Thymus (tissue), 11 donors: ENCODE measurements at regions not wholly inside any gene's neighbourhood (a gene's known extent, or its start where the extent isn't known, plus 50 kb on each side); places are given as distances from the start of the nearest gene placed in this dataset.
A peak's percentile ranks its signal among the peaks of the same experiment; 100 is the strongest.

Experiments
- DNase-seq, 9 donors: peaks; one replicate each; pipeline ENCODE4 v3.0.0-alpha.2; 2013; ENCODE audit warnings: low spot score in 9 of 9, low read depth in 6 of 9, missing footprints in 1 of 9
- H3K27ac ChIP-seq, 2 donors: one replicate each; pipeline ENCODE4 v1.5.1; 2013; ENCODE audit warnings: control low read depth in 1 of 2, low read depth in 1 of 2, low read length in 1 of 2, mild to moderate bottlenecking in 1 of 2, moderate library complexity in 1 of 2
- H3K27me3 ChIP-seq, 2 donors: one replicate each; pipeline ENCODE4 v1.5.1; 2013; ENCODE audit warnings: low read length in 1 of 2; ENCODE audit not compliant: control insufficient read depth in 2 of 2, insufficient read depth in 1 of 2
- H3K36me3 ChIP-seq, 2 donors: one replicate each; pipeline ENCODE4 v1.5.1; 2013; ENCODE audit warnings: low read length in 1 of 2, mild to moderate bottlenecking in 1 of 2, moderate library complexity in 1 of 2; ENCODE audit not compliant: control insufficient read depth in 2 of 2, insufficient read depth in 2 of 2
- H3K4me1 ChIP-seq, 2 donors: one replicate each; pipeline ENCODE4 v1.5.1; 2013; ENCODE audit warnings: low read length in 2 of 2; ENCODE audit not compliant: control insufficient read depth in 2 of 2, insufficient read depth in 2 of 2
- H3K4me3 ChIP-seq, 2 donors: one replicate each; pipeline ENCODE4 v1.5.1; 2013; ENCODE audit warnings: low read length in 2 of 2, control low read depth in 1 of 2, mild to moderate bottlenecking in 1 of 2
- H3K9me3 ChIP-seq, 2 donors: one replicate each; pipeline ENCODE4 v1.5.1; 2013; ENCODE audit warnings: low read length in 1 of 2, mild to moderate bottlenecking in 1 of 2; ENCODE audit not compliant: control insufficient read depth in 2 of 2, insufficient read depth in 1 of 2
- WGBS: extraction: QIAGEN DNeasy Blood & Tissue Kit; methylation state at CpG from one replicate; pipeline ENCODE4 v1.1.7; 2013; 5-methylcytosine and 5-hydroxymethylcytosine counted together
- donor health status: healthy.

GRCh38 chr6:47132724-47133123, 90.6 kb upstream of the ADGRF1 start:
- no peak for DNase-seq

GRCh38 chr6:47131773-47132172, 89.6 kb upstream of the ADGRF1 start:
- H3K4me1 ChIP-seq = peaks cover 0 to 2% of the 10 kb centered on the region in 2 donors
- 99% methylated on average over 2 of the region's 2 CpGs for WGBS
- no peaks in the 10 kb centered on the region for H3K27me3 ChIP-seq
- no peak overlapping the region for H3K4me3 ChIP-seq
- no peaks in the 10 kb centered on the region for H3K9me3 ChIP-seq
- H3K36me3 ChIP-seq = no peaks in the 10 kb centered on the region
- no peak overlapping the region for H3K27ac ChIP-seq
- DNase-seq = no peak

More at GRCh38 chr6:47132724-47133123, 90.6 kb upstream of the ADGRF1 start:
- no peak overlapping the region for H3K27ac ChIP-seq
- H3K9me3 ChIP-seq = no peaks in the 10 kb centered on the region
- H3K27me3 ChIP-seq = no peaks in the 10 kb centered on the region
- no peaks in the 10 kb centered on the region for H3K4me1 ChIP-seq
- no peaks in the 10 kb centered on the region for H3K36me3 ChIP-seq
- H3K4me3 ChIP-seq = no peak overlapping the region
- WGBS = 97% methylated on average over 1 of the region's 1 CpG

DNA sequence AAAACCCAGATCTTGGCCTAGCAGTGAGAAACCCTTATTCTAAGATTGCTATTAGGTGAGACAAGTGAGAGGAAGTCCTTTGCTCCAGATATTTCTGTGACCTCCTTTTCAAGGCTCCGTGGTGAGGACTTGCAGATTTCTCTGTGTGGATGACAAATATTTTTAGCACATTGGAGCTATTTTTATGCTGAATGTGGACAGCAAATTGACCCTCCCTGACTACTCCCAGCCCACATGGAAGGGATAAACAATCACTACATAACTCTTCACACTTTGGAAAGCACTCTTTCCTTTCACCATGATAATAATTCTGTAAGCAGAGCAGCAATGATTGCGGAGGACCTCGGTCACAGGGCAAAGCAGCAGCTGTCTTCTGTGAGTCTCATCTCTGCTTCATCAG, 88.0 kb upstream of the ADGRF1 start:
- no peak for DNase-seq
- H3K4me1 ChIP-seq = peaks cover 0 to 5% of the 10 kb centered on the region in 2 donors
- 93% methylated on average over 3 of the region's 3 CpGs for WGBS
- no peaks in the 10 kb centered on the region for H3K9me3 ChIP-seq
- no peaks in the 10 kb centered on the region for H3K36me3 ChIP-seq
- H3K4me3 ChIP-seq = no peak overlapping the region
- H3K27me3 ChIP-seq = no peaks in the 10 kb centered on the region
- no peak overlapping the region for H3K27ac ChIP-seq

DNA sequence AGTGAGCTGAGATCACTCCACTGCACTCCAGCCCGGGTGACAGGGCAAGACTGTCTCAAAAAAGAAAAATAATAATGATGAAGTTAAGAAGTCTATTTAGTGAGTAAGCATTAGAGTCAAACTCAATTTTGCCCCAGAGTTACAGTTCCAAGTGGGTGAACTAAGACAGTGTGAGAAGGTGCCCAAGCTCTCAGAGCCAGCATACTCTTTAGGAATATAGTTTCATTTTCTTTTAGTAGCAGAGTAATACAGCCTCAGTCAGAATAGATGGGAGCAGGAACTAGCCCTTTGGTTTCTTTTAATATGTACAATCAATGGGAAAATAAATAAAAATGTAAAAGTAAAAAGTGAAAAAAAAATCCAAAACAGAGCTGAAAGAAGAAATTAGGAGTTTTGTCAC, 87.0 kb upstream of the ADGRF1 start:
- 96% methylated on average over 1 of the region's 1 CpG for WGBS
- Histone ChIP-seq H3K4me1 (peaks cover 0 to 5% of the 10 kb centered on the region in 2 donors), H3K9me3 (no peaks in the 10 kb centered on the region), H3K27me3 (no peaks in the 10 kb centered on the region), H3K4me3 (no peak overlapping the region), H3K27ac (no peak overlapping the region), H3K36me3 (no peaks in the 10 kb centered on the region)
- no peak for DNase-seq

- 95% methylated on average over 5 of the region's 5 CpGs for WGBS
- Histone ChIP-seq H3K27ac (peak overlapping the region in 1 of 2 donors; percentile 26), H3K4me3 (no peak overlapping the region), H3K4me1 (peaks cover 0 to 5% of the 10 kb centered on the region in 2 donors), H3K36me3 (no peaks in the 10 kb centered on the region), H3K27me3 (no peaks in the 10 kb centered on the region), H3K9me3 (no peaks in the 10 kb centered on the region)
- DNase-seq = no peak
Measured at GRCh38 chr6:47126647-47127391, 84.7 kb upstream of the ADGRF1 start.

- Histone ChIP-seq H3K4me3 (no peak overlapping the region), H3K36me3 (no peaks in the 10 kb centered on the region), H3K27me3 (no peaks in the 10 kb centered on the region), H3K4me1 (peaks cover 3% of the 10 kb centered on the region in 2 donors), H3K9me3 (no peaks in the 10 kb centered on the region), H3K27ac (no peak overlapping the region)
- DNase-seq = no peak
Measured at GRCh38 chr6:47118611-47119010, 76.5 kb upstream of the ADGRF1 start.

- Histone ChIP-seq H3K9me3 (no peaks in the 10 kb centered on the region), H3K27me3 (no peaks in the 10 kb centered on the region), H3K4me3 (no peak overlapping the region), H3K4me1 (peaks cover 3 to 4% of the 10 kb centered on the region in 2 donors), H3K27ac (no peak overlapping the region), H3K36me3 (no peaks in the 10 kb centered on the region)
- WGBS = 98% methylated on average over 5 of the region's 5 CpGs
- no peak for DNase-seq
Measured at GRCh38 chr6:47117314-47117713, 75.2 kb upstream of the ADGRF1 start.

- no peaks in the 10 kb centered on the region for H3K27me3 ChIP-seq
- no peak overlapping the region for H3K4me3 ChIP-seq
- 96% methylated on average over 6 of the region's 6 CpGs for WGBS
- H3K36me3 ChIP-seq = no peaks in the 10 kb centered on the region
- no peak for DNase-seq
- H3K9me3 ChIP-seq = no peaks in the 10 kb centered on the region
- H3K27ac ChIP-seq = no peak overlapping the region
- peaks cover 3 to 4% of the 10 kb centered on the region in 2 donors for H3K4me1 ChIP-seq
Measured at GRCh38 chr6:47116606-47117005, 74.5 kb upstream of the ADGRF1 start.

DNA sequence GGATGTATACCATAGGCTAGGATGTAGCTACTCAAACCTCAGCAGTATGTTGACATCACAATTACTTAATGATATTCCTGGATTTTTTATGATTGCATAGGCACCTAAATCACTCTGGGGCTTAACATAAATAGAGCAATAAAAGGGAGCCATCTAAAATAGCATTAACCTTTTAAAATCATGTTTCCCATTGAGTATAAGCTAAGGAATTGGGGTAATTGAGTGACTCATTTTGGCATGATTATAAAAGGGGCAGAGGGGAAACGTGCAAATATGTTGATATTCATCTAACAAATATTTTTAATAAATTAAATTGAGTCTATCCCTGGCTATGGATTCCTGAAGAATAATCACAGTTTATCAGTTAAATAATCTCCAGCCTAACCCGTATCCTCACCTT, 74.0 kb upstream of the ADGRF1 start:
- 97% methylated on average over 2 of the region's 2 CpGs for WGBS
- H3K27me3 ChIP-seq = no peaks in the 10 kb centered on the region
- DNase-seq = no peak
- no peaks in the 10 kb centered on the region for H3K36me3 ChIP-seq
- no peak overlapping the region for H3K4me3 ChIP-seq
- peaks cover 3 to 4% of the 10 kb centered on the region in 2 donors for H3K4me1 ChIP-seq
- H3K9me3 ChIP-seq = no peaks in the 10 kb centered on the region
- no peak overlapping the region for H3K27ac ChIP-seq
